ENCODE measurements at regions not wholly inside any gene's neighbourhood (a gene's known extent, or its start where the extent isn't known, plus 50 kb on each side); places are given as distances from the start of the nearest gene placed in this dataset.

DNA sequence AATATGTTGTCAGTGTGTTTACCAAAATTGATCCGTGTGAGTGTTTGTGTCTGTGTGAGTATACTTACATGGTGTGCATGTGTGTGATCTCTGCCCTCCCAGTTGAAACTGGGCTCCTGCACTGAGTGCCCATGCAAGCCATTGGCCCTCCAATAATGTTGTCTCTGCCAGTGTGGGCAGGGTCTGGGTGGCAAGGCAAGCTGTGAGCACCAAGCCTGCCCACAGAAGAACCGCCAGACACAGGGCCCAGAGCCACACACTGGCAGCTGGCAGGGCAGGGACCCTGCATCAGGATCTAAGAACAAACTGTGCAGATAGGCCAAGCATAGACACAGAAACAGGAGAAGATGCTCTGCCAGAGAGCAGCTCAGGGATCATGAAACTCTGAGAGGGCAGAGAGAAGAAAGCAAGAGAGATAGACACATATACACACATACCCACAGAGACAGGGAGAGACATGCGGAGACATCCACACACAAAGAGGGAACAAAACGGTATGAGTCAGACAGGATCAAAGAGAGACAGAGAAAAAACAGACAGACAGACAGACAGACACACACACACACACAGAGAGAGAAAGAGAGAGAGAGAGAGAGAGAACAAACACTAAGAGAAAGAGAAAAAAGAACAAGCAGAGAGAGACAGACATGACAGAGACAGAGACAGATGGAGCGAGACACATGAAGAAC lies 555.0 kb downstream of the MID1IP1 start (continued):
- no peak for TF ChIP-seq HNF4G (IDR thresholded peaks at IDR 0.05)
- TF ChIP-seq GABPA (IDR thresholded peaks at IDR 0.05 in 1 of 2, conservative IDR thresholded peaks at IDR 0.05 in 1 of 2), result no peak
- TF ChIP-seq, protein P1, sequence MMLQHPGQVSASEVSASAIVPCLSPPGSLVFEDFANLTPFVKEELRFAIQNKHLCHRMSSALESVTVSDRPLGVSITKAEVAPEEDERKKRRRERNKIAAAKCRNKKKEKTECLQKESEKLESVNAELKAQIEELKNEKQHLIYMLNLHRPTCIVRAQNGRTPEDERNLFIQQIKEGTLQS (IDR thresholded peaks at IDR 0.05), result no peak
- TF ChIP-seq EGR1 (IDR thresholded peaks at IDR 0.05; ENCODE audit: low read depth in 2 of 2), result no peak
- no peak for TF ChIP-seq FOXA1 (IDR thresholded peaks at IDR 0.05)
- no peak for TF ChIP-seq JUND (IDR thresholded peaks at IDR 0.05)

DNA sequence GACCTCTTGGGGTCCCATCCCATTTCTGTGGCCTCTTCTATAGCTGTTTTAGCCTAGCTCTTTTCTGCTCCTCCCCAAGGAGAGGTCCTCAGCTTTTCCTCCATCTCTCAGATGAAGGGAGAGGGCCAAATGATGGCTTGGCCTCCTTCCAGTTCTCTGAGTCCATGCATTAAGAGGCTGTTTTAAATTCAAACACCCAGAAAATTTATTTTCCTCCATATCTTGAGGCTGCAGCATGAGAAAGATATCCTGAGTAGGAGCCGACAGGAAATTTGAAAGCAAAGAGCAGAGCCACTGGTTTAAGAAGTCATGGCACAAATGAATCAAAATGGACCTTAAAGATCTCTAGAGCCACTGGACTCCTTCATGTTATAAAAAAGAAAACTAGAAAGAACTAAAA lies 558.8 kb downstream of the MID1IP1 start:
- Histone ChIP-seq H3K36me3 (ENCODE audit: control insufficient read depth in 4 of 4, insufficient read depth in 3 of 4, low read depth in 1 of 4, low read length in 3 of 4) (no peaks in the 10 kb centered on the region), H3K27ac (ENCODE audit: low read depth in 1 of 2, low read length in 2 of 2) (no peak overlapping the region), H3K27me3 (ENCODE audit: control insufficient read depth in 4 of 4, insufficient read depth in 4 of 4, low read length in 3 of 4) (peaks cover 0 to 6% (median 0%) of the 10 kb centered on the region in 4 donors), H3K4me3 (ENCODE audit: low read depth in 1 of 3, low read length in 3 of 3) (no peak overlapping the region), H3K4me1 (ENCODE audit: control insufficient read depth in 4 of 4, insufficient read depth in 4 of 4, low read length in 3 of 4) (no peaks in the 10 kb centered on the region), H3K9me3 (ENCODE audit: control insufficient read depth in 4 of 4, low read length in 3 of 4) (no peaks in the 10 kb centered on the region), H3K9ac (ENCODE audit: low read depth in 1 of 2, low read length in 2 of 2) (no peak overlapping the region)
- WGBS, result 82% methylated on average over 1 of the region's 1 CpG
- TF ChIP-seq TAF1 (conservative IDR thresholded peaks at IDR 0.05), result no peak
- no peak for TF ChIP-seq RAD21 (IDR thresholded peaks at IDR 0.05)
- TF ChIP-seq, protein P2, sequence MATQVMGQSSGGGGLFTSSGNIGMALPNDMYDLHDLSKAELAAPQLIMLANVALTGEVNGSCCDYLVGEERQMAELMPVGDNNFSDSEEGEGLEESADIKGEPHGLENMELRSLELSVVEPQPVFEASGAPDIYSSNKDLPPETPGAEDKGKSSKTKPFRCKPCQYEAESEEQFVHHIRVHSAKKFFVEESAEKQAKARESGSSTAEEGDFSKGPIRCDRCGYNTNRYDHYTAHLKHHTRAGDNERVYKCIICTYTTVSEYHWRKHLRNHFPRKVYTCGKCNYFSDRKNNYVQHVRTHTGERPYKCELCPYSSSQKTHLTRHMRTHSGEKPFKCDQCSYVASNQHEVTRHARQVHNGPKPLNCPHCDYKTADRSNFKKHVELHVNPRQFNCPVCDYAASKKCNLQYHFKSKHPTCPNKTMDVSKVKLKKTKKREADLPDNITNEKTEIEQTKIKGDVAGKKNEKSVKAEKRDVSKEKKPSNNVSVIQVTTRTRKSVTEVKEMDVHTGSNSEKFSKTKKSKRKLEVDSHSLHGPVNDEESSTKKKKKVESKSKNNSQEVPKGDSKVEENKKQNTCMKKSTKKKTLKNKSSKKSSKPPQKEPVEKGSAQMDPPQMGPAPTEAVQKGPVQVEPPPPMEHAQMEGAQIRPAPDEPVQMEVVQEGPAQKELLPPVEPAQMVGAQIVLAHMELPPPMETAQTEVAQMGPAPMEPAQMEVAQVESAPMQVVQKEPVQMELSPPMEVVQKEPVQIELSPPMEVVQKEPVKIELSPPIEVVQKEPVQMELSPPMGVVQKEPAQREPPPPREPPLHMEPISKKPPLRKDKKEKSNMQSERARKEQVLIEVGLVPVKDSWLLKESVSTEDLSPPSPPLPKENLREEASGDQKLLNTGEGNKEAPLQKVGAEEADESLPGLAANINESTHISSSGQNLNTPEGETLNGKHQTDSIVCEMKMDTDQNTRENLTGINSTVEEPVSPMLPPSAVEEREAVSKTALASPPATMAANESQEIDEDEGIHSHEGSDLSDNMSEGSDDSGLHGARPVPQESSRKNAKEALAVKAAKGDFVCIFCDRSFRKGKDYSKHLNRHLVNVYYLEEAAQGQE (IDR thresholded peaks at IDR 0.05), result no peak
- TF ChIP-seq, protein P1 (IDR thresholded peaks at IDR 0.05), result no peak
- TF ChIP-seq FOXA2 (IDR thresholded peaks at IDR 0.05), result no peak
- no peak for DNase-seq (ENCODE audit: low spot score)

DNA sequence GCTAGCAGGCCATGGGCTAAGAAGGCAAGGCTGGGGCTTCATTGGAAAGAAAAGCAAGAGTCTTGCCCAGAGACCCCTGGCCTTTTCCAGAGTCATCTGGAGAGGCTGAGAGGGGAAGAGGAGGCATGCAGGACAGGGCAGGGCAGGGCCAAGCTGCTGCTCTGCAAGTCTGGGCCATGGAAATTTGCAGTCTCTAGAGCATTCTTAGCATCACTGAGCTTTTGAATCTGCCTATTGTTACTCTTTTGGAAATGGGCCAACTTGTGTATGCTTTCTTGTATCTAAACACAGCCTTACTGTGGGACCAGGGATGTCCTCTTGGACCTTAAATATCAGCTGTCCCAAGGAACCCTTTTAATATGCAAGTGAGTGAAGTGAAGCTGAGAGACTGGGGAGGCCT lies 560.5 kb downstream of the MID1IP1 start:
- Histone ChIP-seq H3K27me3 (ENCODE audit: control insufficient read depth in 4 of 4, insufficient read depth in 4 of 4, low read length in 3 of 4) (peaks cover 0 to 4% (median 0%) of the 10 kb centered on the region in 4 donors), H3K9me3 (ENCODE audit: control insufficient read depth in 4 of 4, low read length in 3 of 4) (no peaks in the 10 kb centered on the region), H3K27ac (ENCODE audit: low read depth in 1 of 2, low read length in 2 of 2) (no peak overlapping the region), H3K36me3 (ENCODE audit: control insufficient read depth in 4 of 4, insufficient read depth in 3 of 4, low read depth in 1 of 4, low read length in 3 of 4) (no peaks in the 10 kb centered on the region), H3K4me1 (ENCODE audit: control insufficient read depth in 4 of 4, insufficient read depth in 4 of 4, low read length in 3 of 4) (no peaks in the 10 kb centered on the region), H3K4me3 (ENCODE audit: low read depth in 1 of 3, low read length in 3 of 3) (no peak overlapping the region), H3K9ac (ENCODE audit: low read depth in 1 of 2, low read length in 2 of 2) (no peak overlapping the region)
- no peak for TF ChIP-seq NR2F2 (IDR thresholded peaks at IDR 0.05)
- TF ChIP-seq SP1 (IDR thresholded peaks at IDR 0.05), result no peak
- TF ChIP-seq, protein P3, sequence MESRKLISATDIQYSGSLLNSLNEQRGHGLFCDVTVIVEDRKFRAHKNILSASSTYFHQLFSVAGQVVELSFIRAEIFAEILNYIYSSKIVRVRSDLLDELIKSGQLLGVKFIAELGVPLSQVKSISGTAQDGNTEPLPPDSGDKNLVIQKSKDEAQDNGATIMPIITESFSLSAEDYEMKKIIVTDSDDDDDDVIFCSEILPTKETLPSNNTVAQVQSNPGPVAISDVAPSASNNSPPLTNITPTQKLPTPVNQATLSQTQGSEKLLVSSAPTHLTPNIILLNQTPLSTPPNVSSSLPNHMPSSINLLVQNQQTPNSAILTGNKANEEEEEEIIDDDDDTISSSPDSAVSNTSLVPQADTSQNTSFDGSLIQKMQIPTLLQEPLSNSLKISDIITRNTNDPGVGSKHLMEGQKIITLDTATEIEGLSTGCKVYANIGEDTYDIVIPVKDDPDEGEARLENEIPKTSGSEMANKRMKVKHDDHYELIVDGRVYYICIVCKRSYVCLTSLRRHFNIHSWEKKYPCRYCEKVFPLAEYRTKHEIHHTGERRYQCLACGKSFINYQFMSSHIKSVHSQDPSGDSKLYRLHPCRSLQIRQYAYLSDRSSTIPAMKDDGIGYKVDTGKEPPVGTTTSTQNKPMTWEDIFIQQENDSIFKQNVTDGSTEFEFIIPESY (IDR thresholded peaks at IDR 0.05), result no peak
- TF ChIP-seq, protein P1 (IDR thresholded peaks at IDR 0.05), result no peak
- no peak for TF ChIP-seq HNF4A (conservative IDR thresholded peaks at IDR 0.05)
- no peak for TF ChIP-seq FOXA1 (IDR thresholded peaks at IDR 0.05)
- no peak for TF ChIP-seq JUND (IDR thresholded peaks at IDR 0.05)
- no peak for TF ChIP-seq YY1 (IDR thresholded peaks at IDR 0.05)
- TF ChIP-seq RAD21 (IDR thresholded peaks at IDR 0.05), result no peak
- no peak for DNase-seq (ENCODE audit: low spot score)
